ENCODE measurements at regions not wholly inside any gene's neighbourhood (a gene's known extent, or its start where the extent isn't known, plus 50 kb on each side); places are given as distances from the start of the nearest gene placed in this dataset.

DNA sequence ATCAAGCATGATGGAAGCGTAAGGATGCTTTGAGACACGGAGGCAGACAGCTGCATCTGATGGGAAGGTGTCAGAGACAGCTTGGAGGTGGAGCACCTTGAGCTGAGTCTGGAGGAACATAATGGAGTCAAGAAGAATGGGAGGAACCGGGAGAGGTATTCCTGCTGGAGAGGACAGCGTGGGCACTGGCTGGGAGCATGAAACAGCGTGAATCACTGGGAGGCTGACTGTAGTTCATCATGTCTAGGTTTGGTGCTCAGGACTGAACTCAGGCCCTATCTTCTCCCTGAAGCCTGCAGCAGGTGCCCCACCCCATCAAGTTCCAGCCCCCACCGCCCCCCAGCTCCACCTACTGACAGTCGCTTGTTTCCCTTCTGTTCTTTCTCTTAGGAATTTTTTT lies 98.6 kb downstream of the TMEM17 start:
- DNase-seq = no peak
- no peak for ATAC-seq
- no peaks in the 10 kb centered on the region for H3K9me3 ChIP-seq
- H3K4me3 ChIP-seq = no peak overlapping the region
- peaks cover 5 to 48% (median 34%) of the 10 kb centered on the region in 12 donors for H3K4me1 ChIP-seq
- no peak for TF ChIP-seq POLR2A (IDR thresholded peaks at IDR 0.05)
- TF ChIP-seq, protein P1, sequence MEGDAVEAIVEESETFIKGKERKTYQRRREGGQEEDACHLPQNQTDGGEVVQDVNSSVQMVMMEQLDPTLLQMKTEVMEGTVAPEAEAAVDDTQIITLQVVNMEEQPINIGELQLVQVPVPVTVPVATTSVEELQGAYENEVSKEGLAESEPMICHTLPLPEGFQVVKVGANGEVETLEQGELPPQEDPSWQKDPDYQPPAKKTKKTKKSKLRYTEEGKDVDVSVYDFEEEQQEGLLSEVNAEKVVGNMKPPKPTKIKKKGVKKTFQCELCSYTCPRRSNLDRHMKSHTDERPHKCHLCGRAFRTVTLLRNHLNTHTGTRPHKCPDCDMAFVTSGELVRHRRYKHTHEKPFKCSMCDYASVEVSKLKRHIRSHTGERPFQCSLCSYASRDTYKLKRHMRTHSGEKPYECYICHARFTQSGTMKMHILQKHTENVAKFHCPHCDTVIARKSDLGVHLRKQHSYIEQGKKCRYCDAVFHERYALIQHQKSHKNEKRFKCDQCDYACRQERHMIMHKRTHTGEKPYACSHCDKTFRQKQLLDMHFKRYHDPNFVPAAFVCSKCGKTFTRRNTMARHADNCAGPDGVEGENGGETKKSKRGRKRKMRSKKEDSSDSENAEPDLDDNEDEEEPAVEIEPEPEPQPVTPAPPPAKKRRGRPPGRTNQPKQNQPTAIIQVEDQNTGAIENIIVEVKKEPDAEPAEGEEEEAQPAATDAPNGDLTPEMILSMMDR (IDR thresholded peaks at IDR 0.05) = no peak
- peak overlapping the region in 1 of 12 donors; percentile 44 for H3K27ac ChIP-seq
- 89 to 98% (median 96%) methylated on average over 7 of the region's 7 CpGs for WGBS, 4 donors
- H3K36me3 ChIP-seq = no peaks in the 10 kb centered on the region
- no peaks in the 10 kb centered on the region for H3K27me3 ChIP-seq
- intact Hi-C loops (cut with DNase I) = loop anchor here in 6 of 10 donors (1.0 to 10.0 kb wide), 5 partner anchors 65 to 413 kb away; partner anchors contain the start of gene B3GNT2 (in 3 of the 6)

DNA sequence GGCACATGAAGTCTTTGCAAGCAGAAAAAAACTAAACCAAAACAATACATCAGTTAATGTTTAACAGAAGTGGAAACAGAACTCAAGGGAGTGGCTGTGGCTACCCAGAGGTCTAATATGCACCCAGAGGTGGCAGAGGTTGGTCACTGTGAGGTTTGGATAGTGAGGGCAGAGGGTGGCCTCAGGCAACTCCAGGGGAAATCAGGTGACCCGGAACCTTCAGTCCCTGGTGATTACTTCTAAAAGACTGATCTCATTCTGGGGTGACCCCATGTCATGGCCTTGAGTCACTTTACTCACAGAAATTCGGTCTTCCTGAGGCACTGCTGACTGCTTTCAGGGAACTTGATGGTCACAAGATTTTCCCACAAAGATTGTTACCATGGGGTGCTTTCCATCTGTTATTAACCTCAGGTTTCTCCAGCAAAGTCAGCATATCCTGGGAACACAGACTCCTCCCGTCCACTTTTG lies 99.4 kb downstream of the TMEM17 start:
- ATAC-seq = no peak
- H3K4me3 ChIP-seq = no peak overlapping the region
- H3K27ac ChIP-seq = no peak overlapping the region
- H3K27me3 ChIP-seq = no peaks in the 10 kb centered on the region
- peaks cover 5 to 45% (median 30%) of the 10 kb centered on the region in 12 donors for H3K4me1 ChIP-seq
- intact Hi-C loops (cut with DNase I) = loop anchor here in 6 of 10 donors (1.0 to 10.0 kb wide), 5 partner anchors 64 to 412 kb away; partner anchors contain the start of gene B3GNT2 (in 3 of the 6)
- no peaks in the 10 kb centered on the region for H3K36me3 ChIP-seq
- peaks cover 0 to 4% (median 0%) of the 10 kb centered on the region in 12 donors for H3K9me3 ChIP-seq
- 82 to 90% (median 85%) methylated on average over 3 of the region's 3 CpGs for WGBS, 4 donors
- TF ChIP-seq, protein P1 (IDR thresholded peaks at IDR 0.05) = no peak
- TF ChIP-seq POLR2A (IDR thresholded peaks at IDR 0.05) = no peak
- DNase-seq = no peak

DNA sequence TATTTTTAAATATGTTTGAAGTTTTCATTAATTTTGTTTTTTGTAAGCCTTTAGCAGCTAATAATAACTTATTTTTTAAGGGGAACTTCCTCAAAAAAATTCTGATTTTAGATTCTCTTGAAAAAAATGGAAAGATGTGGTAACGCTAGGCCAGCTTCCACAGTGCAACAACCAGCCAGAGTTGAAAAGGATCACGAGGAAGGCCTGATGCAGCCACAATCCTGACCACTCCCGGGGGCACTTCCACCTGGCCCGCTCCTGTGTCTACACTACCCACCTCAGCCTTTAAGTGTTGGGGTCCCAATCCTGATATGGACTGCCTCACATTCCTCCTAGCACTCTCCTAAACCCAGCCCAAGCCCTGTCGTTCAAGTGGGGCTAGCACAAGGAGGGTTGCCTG lies 101.1 kb downstream of the TMEM17 start:
- Histone ChIP-seq H3K4me1 (peaks cover 0 to 32% (median 13%) of the 10 kb centered on the region in 12 donors), H3K27ac (peak overlapping the region in 1 of 12 donors; percentile 25), H3K4me3 (no peak overlapping the region), H3K9me3 (peaks cover 0 to 4% (median 0%) of the 10 kb centered on the region in 12 donors), H3K27me3 (no peaks in the 10 kb centered on the region), H3K36me3 (no peaks in the 10 kb centered on the region)
- ATAC-seq (no peak), DNase-seq (no peak)
- 74 to 85% (median 79%) methylated on average over 5 of the region's 5 CpGs for WGBS, 4 donors
- no peak for TF ChIP-seq POLR2A (IDR thresholded peaks at IDR 0.05)
- TF ChIP-seq, protein P1 (IDR thresholded peaks at IDR 0.05) = no peak
- intact Hi-C loops (cut with DNase I) = loop anchor here in 5 of 10 donors (5.0 to 10.0 kb wide), 4 partner anchors 63 to 210 kb away; partner anchors contain the start of gene B3GNT2 (in 3 of the 5)

DNA sequence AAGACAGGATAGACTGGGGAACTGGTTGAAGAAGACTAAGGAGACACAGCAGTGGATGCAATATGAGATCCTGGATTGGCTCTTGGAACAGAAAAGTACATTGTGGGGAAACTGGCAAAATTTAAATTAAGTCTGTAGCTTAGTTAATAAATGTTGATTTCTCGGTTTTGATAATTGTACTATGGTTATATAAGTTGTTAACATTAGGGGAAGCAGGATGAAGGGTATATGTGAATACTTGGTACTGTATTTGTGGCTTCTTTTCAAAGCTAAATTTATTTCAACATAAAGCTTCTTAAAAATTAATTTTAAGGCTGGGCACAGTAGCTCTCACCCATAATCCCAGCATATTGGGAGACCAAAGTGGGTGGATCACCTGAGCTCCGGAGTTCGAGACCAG lies 103.8 kb downstream of the TMEM17 start:
- H3K27me3 ChIP-seq = no peaks in the 10 kb centered on the region
- H3K27ac ChIP-seq = no peak overlapping the region
- intact Hi-C loops (cut with DNase I) = loop anchor here in 3 of 10 donors (10.0 kb wide), 2 partner anchors 97 to 207 kb away; partner anchors contain the start of gene B3GNT2 (in 3 of the 3)
- peaks cover 0 to 22% (median 0%) of the 10 kb centered on the region in 12 donors for H3K4me1 ChIP-seq
- no peak for DNase-seq
- ATAC-seq = no peak
- TF ChIP-seq POLR2A (IDR thresholded peaks at IDR 0.05) = no peak
- TF ChIP-seq, protein P1 (IDR thresholded peaks at IDR 0.05) = no peak
- no peaks in the 10 kb centered on the region for H3K36me3 ChIP-seq
- WGBS, 4 donors = 65 to 98% (median 93%) methylated on average over 3 of the region's 3 CpGs
- H3K9me3 ChIP-seq = peaks cover 0 to 4% (median 0%) of the 10 kb centered on the region in 12 donors
- H3K4me3 ChIP-seq = no peak overlapping the region
